Body of pancreas (tissue), 4 donors: ENCODE measurements at regions not wholly inside any gene's neighbourhood (a gene's known extent, or its start where the extent isn't known, plus 50 kb on each side); places are given as distances from the start of the nearest gene placed in this dataset.

Experiments
- ATAC-seq: fragments of 150-250 bp; one replicate; pipeline ENCODE4 v1.9.1; 2016
- DNase-seq, 4 donors: peaks; one replicate each; pipeline ENCODE4 v3.0.0-alpha.2; 2019
- H3K27ac ChIP-seq, 4 donors: fragments of 200-600 bp; sonication (generic); 1 replicate in 3 of 4; 2 replicates in 1 of 4; pipeline versions ENCODE4 v1.5.1 to v1.6.1; 2016 to 2019; ENCODE audit warnings: mild to moderate bottlenecking in 1 of 4, mixed read lengths in 1 of 4, moderate library complexity in 1 of 4
- H3K27me3 ChIP-seq, 2 donors: fragments of 200-600 bp; sonication (generic); one replicate each; pipeline ENCODE4 v1.6.0; 2016; ENCODE audit warnings: mild to moderate bottlenecking in 1 of 2
- H3K36me3 ChIP-seq, 2 donors: fragments of 200-600 bp; sonication (generic); replicated peaks in 1 of 2; 2 replicates each; pipeline ENCODE4 v1.5.1; 2016; ENCODE audit warnings: low read depth in 2 of 2; ENCODE audit not compliant: insufficient read depth in 1 of 2
- H3K4me1 ChIP-seq: fragments of 200-600 bp; sonication (generic); one replicate; pipeline ENCODE4 v1.6.0; 2016
- H3K4me3 ChIP-seq, 2 donors: fragments of 200-600 bp; sonication (generic); 1 replicate in 1 of 2; 2 replicates in 1 of 2; pipeline ENCODE4 v1.5.1; 2016 to 2019
- H3K9me3 ChIP-seq, 3 donors: fragments of 200-600 bp; sonication (generic); 1 replicate in 2 of 3; 2 replicates in 1 of 3; pipeline ENCODE4 v1.5.1; 2016
- POLR2A ChIP-seq, 3 donors: fragments of 450-650 bp; IDR thresholded peaks; one replicate each; pipeline ENCODE4 v1.6.1; 2016; ENCODE audit warnings: antibody characterized with exemption in 3 of 3, mild to moderate bottlenecking in 2 of 3
- WGBS, 2 donors: methylation state at CpG; one replicate each; pipeline ENCODE4 v1.1.5; 2017; 5-methylcytosine and 5-hydroxymethylcytosine counted together
- intact Hi-C: fragments of 100-400 bp; cut with DNase I; formaldehyde crosslinking; loops from one replicate; pipeline ENCODE4 v1.15.1; 2023
- TF ChIP-seq, protein P1 (sequence below), 7 experiments: fragments of 450-650 bp in 4 of 7; fragments of 200-600 bp in 3 of 7; sonication (generic) in 3 of 7; IDR thresholded peaks; one replicate each; pipeline ENCODE4 v1.5.1; 2016 to 2019; ENCODE audit warnings: antibody characterized with exemption in 7 of 7

DNA sequence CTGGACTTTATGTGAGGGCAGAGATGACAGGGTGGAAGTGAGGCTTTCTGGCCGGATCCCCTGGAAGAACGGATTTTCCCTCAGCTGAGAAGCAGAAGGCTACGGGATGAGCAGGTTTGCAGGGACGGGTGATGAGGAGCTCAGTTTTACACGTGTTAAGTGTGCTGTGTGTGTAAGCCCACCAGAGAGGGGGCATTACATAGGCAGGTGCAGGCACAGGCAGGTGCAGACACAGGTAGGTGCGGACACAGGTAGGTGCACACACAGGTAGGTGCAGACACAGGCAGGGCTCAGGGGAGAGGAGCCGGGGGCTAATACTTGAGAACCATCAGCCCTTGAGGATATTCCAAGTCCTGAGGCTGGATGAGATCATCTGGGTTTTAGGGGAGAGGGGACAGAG is 107.7 kb downstream of the COPS8 start:
- no peaks in the 10 kb centered on the region for H3K36me3 ChIP-seq
- no peaks in the 10 kb centered on the region for H3K4me1 ChIP-seq
- H3K27ac ChIP-seq: no peak overlapping the region
- DNase-seq: no peak
- WGBS, 2 donors: 88 to 89% methylated on average over 7 of the region's 7 CpGs
- intact Hi-C loops: no loop called here
- H3K4me3 ChIP-seq: no peak overlapping the region
- TF ChIP-seq, protein P1, sequence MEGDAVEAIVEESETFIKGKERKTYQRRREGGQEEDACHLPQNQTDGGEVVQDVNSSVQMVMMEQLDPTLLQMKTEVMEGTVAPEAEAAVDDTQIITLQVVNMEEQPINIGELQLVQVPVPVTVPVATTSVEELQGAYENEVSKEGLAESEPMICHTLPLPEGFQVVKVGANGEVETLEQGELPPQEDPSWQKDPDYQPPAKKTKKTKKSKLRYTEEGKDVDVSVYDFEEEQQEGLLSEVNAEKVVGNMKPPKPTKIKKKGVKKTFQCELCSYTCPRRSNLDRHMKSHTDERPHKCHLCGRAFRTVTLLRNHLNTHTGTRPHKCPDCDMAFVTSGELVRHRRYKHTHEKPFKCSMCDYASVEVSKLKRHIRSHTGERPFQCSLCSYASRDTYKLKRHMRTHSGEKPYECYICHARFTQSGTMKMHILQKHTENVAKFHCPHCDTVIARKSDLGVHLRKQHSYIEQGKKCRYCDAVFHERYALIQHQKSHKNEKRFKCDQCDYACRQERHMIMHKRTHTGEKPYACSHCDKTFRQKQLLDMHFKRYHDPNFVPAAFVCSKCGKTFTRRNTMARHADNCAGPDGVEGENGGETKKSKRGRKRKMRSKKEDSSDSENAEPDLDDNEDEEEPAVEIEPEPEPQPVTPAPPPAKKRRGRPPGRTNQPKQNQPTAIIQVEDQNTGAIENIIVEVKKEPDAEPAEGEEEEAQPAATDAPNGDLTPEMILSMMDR (IDR thresholded peaks at IDR 0.05): no peak
- ATAC-seq: no peak
- H3K27me3 ChIP-seq: no peaks in the 10 kb centered on the region
- no peaks in the 10 kb centered on the region for H3K9me3 ChIP-seq

DNA sequence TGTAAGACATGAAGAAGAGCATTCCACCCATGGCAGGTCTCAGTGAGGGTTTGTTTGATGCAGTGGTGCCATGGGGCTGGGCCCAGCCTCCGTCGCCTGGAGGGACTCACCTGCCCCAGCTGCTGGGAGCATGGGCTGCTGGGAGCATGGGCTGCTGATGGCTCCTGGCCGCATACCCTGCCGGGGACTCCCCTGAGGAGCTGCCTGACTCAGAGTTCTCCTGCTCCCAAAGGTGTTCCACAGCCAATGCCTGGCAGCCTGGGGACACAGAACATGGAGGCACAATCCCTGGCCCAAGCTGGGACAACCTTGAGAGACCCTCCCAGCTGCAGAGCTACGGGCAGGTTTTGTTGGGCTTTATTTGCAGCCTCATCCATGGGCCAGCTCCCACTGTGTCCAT is 108.4 kb downstream of the COPS8 start:
- ATAC-seq (no peak), DNase-seq (no peak)
- TF ChIP-seq POLR2A (IDR thresholded peaks at IDR 0.05): no peak
- TF ChIP-seq, protein P1 (IDR thresholded peaks at IDR 0.05): no peak
- Histone ChIP-seq H3K27me3 (no peaks in the 10 kb centered on the region), H3K36me3 (no peaks in the 10 kb centered on the region), H3K9me3 (no peaks in the 10 kb centered on the region), H3K27ac (no peak overlapping the region), H3K4me3 (no peak overlapping the region), H3K4me1 (no peaks in the 10 kb centered on the region)
- intact Hi-C loops: no loop called here
- 50 to 74% methylated on average over 2 to 5 of the region's 5 CpGs for WGBS, 2 donors

DNA sequence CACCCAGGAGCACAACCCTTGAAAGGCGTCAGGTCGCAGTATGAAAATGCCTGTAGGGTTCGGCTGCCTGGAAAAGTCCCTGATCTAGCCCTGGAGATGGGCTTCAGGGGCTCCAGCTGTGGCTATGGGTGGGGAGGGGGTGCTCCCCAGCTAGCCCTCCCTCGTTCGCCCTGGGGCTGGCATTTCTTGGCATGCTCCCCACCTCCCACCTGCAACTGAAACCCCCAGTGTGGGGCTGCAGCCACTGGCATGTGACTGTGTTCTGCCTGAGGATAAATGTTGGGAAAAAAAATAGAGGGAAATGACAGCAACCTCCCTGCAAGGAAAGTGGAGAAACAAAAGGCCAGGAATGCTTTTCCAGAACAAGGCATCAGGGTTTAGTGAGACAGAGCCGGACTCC is 109.2 kb downstream of the COPS8 start:
- ATAC-seq (no peak), DNase-seq (no peak)
- WGBS, 2 donors: 90 to 93% methylated on average over 5 to 6 of the region's 6 CpGs
- no peak overlapping the region for H3K4me3 ChIP-seq
- no peaks in the 10 kb centered on the region for H3K27me3 ChIP-seq
- H3K4me1 ChIP-seq: no peaks in the 10 kb centered on the region
- intact Hi-C loops: no loop called here
- no peaks in the 10 kb centered on the region for H3K36me3 ChIP-seq
- no peak overlapping the region for H3K27ac ChIP-seq
- TF ChIP-seq POLR2A (IDR thresholded peaks at IDR 0.05): no peak
- TF ChIP-seq, protein P1 (IDR thresholded peaks at IDR 0.05): no peak
- no peaks in the 10 kb centered on the region for H3K9me3 ChIP-seq

DNA sequence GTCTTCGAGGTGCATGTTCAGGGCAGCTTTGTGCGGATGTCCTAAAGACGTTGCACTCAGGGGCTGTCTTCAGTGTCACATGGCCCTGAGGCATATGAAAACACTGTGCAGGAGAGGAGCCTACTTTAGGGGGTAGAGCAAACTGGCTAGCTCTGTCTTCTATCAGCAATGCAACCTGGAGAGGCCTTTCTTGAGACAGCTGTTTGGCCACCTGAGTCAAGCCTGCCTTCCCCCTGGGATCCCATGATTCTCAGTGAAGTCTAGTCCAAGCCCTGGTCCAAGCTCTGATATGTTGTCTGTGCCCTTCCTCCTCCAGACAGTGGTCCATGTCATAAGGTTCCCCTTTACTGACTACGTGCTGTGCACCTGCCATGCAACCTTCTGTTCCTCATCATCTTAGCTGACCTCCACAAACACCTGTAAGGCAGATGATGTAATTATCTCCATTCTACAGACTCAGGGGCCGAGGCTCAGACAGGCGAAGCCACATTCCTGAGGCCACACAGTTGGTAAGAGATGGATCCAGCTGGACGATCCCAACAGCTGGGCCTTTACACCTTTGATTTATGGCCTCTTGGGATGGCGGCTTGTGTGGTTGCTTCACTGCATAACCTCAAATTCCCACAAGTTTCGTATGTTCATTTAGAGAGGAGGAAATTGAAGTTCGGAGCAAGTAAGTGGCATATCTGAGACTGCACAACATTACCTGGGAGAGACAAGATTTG is 109.9 kb downstream of the COPS8 start:
- intact Hi-C loops: no loop called here
- WGBS, 2 donors: 81 to 90% methylated on average over 10 of the region's 10 CpGs
- no peaks in the 10 kb centered on the region for H3K27me3 ChIP-seq
- H3K4me3 ChIP-seq: no peak overlapping the region
- no peaks in the 10 kb centered on the region for H3K9me3 ChIP-seq
- H3K36me3 ChIP-seq: no peaks in the 10 kb centered on the region
- no peak for DNase-seq
- no peak overlapping the region for H3K27ac ChIP-seq
- TF ChIP-seq, protein P1 (IDR thresholded peaks at IDR 0.05): no peak
- no peak for TF ChIP-seq POLR2A (IDR thresholded peaks at IDR 0.05)
- no peaks in the 10 kb centered on the region for H3K4me1 ChIP-seq
- no peak for ATAC-seq

DNA sequence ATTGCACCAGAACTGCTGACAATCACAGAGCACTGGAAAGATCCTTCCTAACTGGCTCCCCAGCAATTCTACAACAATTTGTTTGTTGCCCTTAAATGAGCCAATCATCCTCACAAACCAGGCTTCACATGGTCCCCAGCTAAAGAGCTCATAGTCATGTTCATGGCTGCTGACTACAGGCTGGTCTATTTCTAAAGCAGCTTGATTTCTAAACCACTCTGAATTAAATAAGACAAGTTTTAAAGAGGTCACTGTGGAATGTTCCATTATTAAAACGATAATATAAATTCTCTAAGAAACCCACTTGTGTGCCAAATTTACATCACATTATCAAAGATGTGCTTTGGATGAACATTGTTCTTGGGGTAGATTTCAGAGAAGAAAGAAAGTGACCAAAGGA is 110.7 kb downstream of the COPS8 start:
- DNase-seq (no peak), ATAC-seq (no peak)
- H3K9me3 ChIP-seq: no peaks in the 10 kb centered on the region
- H3K4me3 ChIP-seq: no peak overlapping the region
- no peaks in the 10 kb centered on the region for H3K4me1 ChIP-seq
- H3K27ac ChIP-seq: no peak overlapping the region
- H3K36me3 ChIP-seq: no peaks in the 10 kb centered on the region
- no peak for TF ChIP-seq POLR2A (IDR thresholded peaks at IDR 0.05)
- TF ChIP-seq, protein P1 (IDR thresholded peaks at IDR 0.05): no peak
- intact Hi-C loops: no loop called here
- 59 to 77% methylated on average over 1 of the region's 1 CpG for WGBS, 2 donors
- H3K27me3 ChIP-seq: no peaks in the 10 kb centered on the region
